Esophagus muscularis mucosa (tissue), 4 donors: ENCODE measurements at regions not wholly inside any gene's neighbourhood (a gene's known extent, or its start where the extent isn't known, plus 50 kb on each side); places are given as distances from the start of the nearest gene placed in this dataset.
"Not testable (repeated sequence)": the region's sequence is repeated elsewhere in the genome, so short reads cannot be mapped to it uniquely, and the experiment has no call there.

ENCODE experiments used
- DNase-seq: peaks from one replicate; pipeline ENCODE4 v3.0.0-alpha.2; 2017; ENCODE audit errors: extremely low spot score
- H3K27ac ChIP-seq, 4 donors: fragments of 200-600 bp; sonication (generic); replicated peaks in 1 of 4; 1 replicate in 3 of 4; 2 replicates in 1 of 4; pipeline ENCODE4 v1.5.1; 2016 to 2019; ENCODE audit warnings: mild to moderate bottlenecking in 1 of 4
- H3K27me3 ChIP-seq, 4 donors: fragments of 200-600 bp; sonication (generic); one replicate each; pipeline versions ENCODE4 v1.5.1 to v1.6.0; 2016 to 2019
- H3K36me3 ChIP-seq, 4 donors: fragments of 200-600 bp; sonication (generic); one replicate each; pipeline ENCODE4 v1.5.1; 2016 to 2019
- H3K4me1 ChIP-seq, 4 donors: fragments of 200-600 bp; sonication (generic); one replicate each; pipeline ENCODE4 v1.5.1; 2016 to 2019
- H3K4me3 ChIP-seq, 4 donors: fragments of 200-600 bp; sonication (generic); 1 replicate in 2 of 4; 2 replicates in 2 of 4; pipeline ENCODE4 v1.5.1; 2016 to 2019; ENCODE audit warnings: mild to moderate bottlenecking in 4 of 4, moderate library complexity in 1 of 4
- H3K9me3 ChIP-seq, 4 donors: fragments of 200-600 bp; sonication (generic); 1 replicate in 3 of 4; 2 replicates in 1 of 4; pipeline ENCODE4 v1.5.1; 2016 to 2019
- EP300 ChIP-seq: sonication (generic); formaldehyde crosslinking; IDR thresholded peaks from one replicate; pipeline ENCODE4 v1.6.1; 2017; ENCODE audit warnings: antibody characterized with exemption
- POLR2A ChIP-seq: fragments of 450-650 bp; IDR thresholded peaks from one replicate; pipeline ENCODE4 v1.6.1; 2017; ENCODE audit warnings: antibody characterized with exemption, moderate library complexity, mild to moderate bottlenecking, low read depth
- POLR2AphosphoS5 ChIP-seq, 2 donors: sonication (generic); formaldehyde crosslinking; IDR thresholded peaks; one replicate each; pipeline ENCODE4 v1.6.1; 2017; ENCODE audit warnings: antibody characterized with exemption in 2 of 2
- WGBS: methylation state at CpG from one replicate; pipeline ENCODE4 v1.1.5; 2018; 5-methylcytosine and 5-hydroxymethylcytosine counted together
- intact Hi-C: fragments of 100-400 bp; cut with DNase I; formaldehyde crosslinking; loops from one replicate; pipeline ENCODE4 v1.15.1; 2023
- TF ChIP-seq, protein P1 (sequence below), 3 experiments: fragments of 200-600 bp in 2 of 3; fragments of 450-650 bp in 1 of 3; sonication (generic) in 2 of 3; IDR thresholded peaks; one replicate each; pipeline ENCODE4 v1.5.1; 2017 to 2019; ENCODE audit warnings: antibody characterized with exemption in 3 of 3, mild to moderate bottlenecking in 2 of 3, moderate library complexity in 1 of 3

DNA sequence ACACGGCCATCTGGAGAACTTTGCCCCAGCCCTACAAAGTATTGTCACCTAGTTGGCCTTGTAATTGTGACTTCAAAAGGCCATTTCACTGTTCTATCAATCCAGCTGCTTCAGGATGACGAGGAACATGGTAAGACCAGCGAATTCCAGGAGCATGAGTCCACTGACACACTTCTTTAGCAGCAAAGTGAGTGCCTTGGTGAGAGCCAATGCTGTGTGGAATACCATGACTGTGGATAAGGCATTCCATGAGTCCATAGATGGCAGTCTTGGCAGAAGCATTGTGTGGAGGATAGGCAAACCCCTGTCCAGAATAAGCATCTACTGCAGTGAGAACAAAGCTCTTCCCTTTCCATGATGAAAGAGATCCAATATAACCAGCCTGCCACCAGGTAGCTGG lies 1009.1 kb upstream of the USP15 start:
- intact Hi-C loops = no loop called here
- H3K36me3 ChIP-seq = no peaks in the 10 kb centered on the region
- no peak for DNase-seq
- no peak overlapping the region for H3K4me3 ChIP-seq
- H3K4me1 ChIP-seq = no peaks in the 10 kb centered on the region
- no peaks in the 10 kb centered on the region for H3K27me3 ChIP-seq
- no peaks in the 10 kb centered on the region for H3K9me3 ChIP-seq
- TF ChIP-seq EP300 (no peak), POLR2A (no peak), POLR2AphosphoS5 (IDR thresholded peaks at IDR 0.05) (no peak)
- TF ChIP-seq, protein P1, sequence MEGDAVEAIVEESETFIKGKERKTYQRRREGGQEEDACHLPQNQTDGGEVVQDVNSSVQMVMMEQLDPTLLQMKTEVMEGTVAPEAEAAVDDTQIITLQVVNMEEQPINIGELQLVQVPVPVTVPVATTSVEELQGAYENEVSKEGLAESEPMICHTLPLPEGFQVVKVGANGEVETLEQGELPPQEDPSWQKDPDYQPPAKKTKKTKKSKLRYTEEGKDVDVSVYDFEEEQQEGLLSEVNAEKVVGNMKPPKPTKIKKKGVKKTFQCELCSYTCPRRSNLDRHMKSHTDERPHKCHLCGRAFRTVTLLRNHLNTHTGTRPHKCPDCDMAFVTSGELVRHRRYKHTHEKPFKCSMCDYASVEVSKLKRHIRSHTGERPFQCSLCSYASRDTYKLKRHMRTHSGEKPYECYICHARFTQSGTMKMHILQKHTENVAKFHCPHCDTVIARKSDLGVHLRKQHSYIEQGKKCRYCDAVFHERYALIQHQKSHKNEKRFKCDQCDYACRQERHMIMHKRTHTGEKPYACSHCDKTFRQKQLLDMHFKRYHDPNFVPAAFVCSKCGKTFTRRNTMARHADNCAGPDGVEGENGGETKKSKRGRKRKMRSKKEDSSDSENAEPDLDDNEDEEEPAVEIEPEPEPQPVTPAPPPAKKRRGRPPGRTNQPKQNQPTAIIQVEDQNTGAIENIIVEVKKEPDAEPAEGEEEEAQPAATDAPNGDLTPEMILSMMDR (IDR thresholded peaks at IDR 0.05) = no peak
- no peak overlapping the region for H3K27ac ChIP-seq
- WGBS = 54% methylated on average over 3 of the region's 3 CpGs

DNA sequence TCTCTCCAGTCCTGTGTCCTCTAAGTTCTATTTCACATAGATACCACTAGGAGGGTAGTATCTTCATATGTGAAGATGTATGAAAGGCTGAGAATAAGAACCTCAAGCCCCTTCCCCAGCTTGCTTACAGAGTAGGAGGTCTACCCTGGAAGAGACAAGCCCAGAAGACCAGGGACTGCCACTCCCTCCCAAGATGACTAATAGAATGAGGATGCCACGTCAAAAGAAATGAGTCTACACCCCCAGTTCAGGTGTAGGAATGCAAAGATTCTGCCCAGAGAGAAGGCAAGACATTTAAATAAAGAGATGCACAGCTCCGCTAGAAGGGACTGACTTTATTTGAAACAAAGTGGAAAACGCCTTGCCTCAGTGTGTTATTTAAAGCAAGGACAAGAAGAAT lies 1006.0 kb upstream of the USP15 start:
- no peaks in the 10 kb centered on the region for H3K9me3 ChIP-seq
- H3K4me3 ChIP-seq = no peak overlapping the region
- no peak for DNase-seq
- TF ChIP-seq POLR2A = no peak
- no peak for TF ChIP-seq POLR2AphosphoS5 (IDR thresholded peaks at IDR 0.05)
- no peak for TF ChIP-seq EP300
- TF ChIP-seq, protein P1 (IDR thresholded peaks at IDR 0.05) = no peak
- no peaks in the 10 kb centered on the region for H3K27me3 ChIP-seq
- no peaks in the 10 kb centered on the region for H3K4me1 ChIP-seq
- no peaks in the 10 kb centered on the region for H3K36me3 ChIP-seq
- WGBS = 73% methylated on average over 3 of the region's 3 CpGs
- intact Hi-C loops = no loop called here
- H3K27ac ChIP-seq = no peak overlapping the region

DNA sequence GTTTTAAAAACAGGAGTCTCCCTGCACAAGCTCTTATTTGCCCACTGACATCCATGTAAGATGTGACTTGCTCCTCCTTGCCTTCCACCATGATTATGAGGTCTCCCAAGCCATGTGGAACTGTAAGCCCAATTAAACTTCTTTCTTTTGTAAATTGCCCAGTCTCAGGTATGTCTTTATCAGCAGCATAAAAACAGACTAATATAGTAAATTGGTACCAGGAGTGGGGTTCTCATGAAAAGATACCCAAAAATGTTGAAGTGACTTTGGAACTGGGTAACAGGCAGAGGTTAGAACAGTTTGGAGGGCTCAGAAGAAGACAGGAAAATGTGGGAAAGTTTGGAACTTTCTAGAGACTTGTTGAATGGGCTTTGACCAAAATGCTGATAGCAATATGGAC lies 995.9 kb upstream of the USP15 start:
- H3K27ac ChIP-seq, H3K4me3 ChIP-seq, H3K4me1 ChIP-seq, intact Hi-C loops, H3K36me3 ChIP-seq, H3K27me3 ChIP-seq, DNase-seq: not testable (repeated sequence)
- H3K9me3 ChIP-seq = peaks cover 0 to 20% (median 15%) of the 10 kb centered on the region in 4 donors

DNA sequence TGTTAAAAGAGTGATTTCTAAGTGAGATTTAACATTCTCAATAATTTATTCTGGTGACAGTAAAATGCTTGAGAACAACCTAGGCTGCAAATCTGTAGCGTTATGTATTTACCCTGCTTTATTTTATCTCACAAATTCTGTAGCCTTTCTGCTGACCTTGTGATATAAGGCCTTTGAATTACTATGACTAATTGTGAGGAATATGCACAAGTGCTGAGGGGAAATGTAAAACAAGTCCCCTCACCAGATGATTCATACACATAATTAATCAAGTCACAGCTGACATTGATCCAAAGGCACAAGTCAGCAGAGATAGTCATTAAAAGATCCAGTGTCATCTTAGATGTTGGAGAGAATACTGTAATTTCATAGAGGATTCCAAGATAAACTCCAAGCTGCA lies 992.7 kb upstream of the USP15 start:
- Histone ChIP-seq H3K27me3 (no peaks in the 10 kb centered on the region), H3K4me3 (no peak overlapping the region), H3K36me3 (no peaks in the 10 kb centered on the region), H3K27ac (no peak overlapping the region), H3K4me1 (no peaks in the 10 kb centered on the region), H3K9me3 (peaks cover 0 to 20% (median 15%) of the 10 kb centered on the region in 4 donors)
- DNase-seq = no peak
- intact Hi-C loops = no loop called here
- no peak for TF ChIP-seq POLR2A
- TF ChIP-seq POLR2AphosphoS5 (IDR thresholded peaks at IDR 0.05) = no peak
- TF ChIP-seq, protein P1 (IDR thresholded peaks at IDR 0.05) = no peak
- TF ChIP-seq EP300 = no peak
- WGBS = 76% methylated on average over 1 of the region's 1 CpG

DNA sequence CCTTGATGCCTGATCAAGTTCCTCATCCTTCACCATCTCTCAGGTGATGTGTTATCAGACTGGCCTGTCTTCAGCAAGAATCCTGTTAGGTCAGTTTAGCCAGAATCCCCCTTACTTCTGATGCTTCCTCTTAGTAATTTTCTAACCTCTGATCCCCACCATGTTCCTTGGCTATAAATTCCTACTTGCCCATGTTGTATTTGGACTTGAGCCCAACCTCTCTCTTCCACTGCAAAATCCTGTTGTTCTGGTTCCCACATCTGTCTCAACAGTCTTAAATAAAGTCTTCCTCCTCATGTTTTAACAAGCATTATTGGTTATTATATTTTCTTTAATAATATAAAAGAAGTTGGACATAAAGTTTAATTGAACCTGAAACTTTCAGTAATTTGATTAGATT lies 987.8 kb upstream of the USP15 start:
- intact Hi-C loops = no loop called here
- TF ChIP-seq EP300 (no peak), POLR2A (no peak), POLR2AphosphoS5 (IDR thresholded peaks at IDR 0.05) (no peak)
- TF ChIP-seq, protein P1 (IDR thresholded peaks at IDR 0.05) = no peak
- Histone ChIP-seq H3K36me3 (no peaks in the 10 kb centered on the region), H3K4me1 (no peaks in the 10 kb centered on the region), H3K27ac (no peak overlapping the region), H3K27me3 (no peaks in the 10 kb centered on the region), H3K4me3 (no peak overlapping the region), H3K9me3 (no peaks in the 10 kb centered on the region)
- DNase-seq = no peak
